ENCODE measurements at regions not wholly inside any gene's neighbourhood (a gene's known extent, or its start where the extent isn't known, plus 50 kb on each side); places are given as distances from the start of the nearest gene placed in this dataset.

DNA sequence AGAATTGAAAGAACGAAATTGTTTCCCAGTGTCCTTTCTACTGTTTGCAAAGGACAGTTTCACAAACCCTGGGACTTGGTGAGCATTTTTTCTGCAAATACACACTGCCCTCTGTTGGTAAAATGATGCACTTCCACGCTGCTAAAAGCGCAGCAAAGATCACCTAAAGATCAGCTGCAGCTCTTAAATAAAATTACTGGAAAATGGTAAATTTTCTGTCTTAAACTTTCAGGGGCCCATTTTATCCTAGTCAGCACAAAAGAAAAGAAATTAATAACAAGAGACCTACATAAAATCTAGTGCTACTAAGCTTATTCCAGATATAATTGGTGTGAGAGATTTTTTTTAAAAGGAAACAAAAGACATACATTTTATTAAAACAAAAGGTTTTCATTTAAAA, 566.0 kb downstream of the CAAP1 start:
- Histone ChIP-seq H3K9me3 (ENCODE audit: insufficient read depth in 2 of 2, low read depth in 1 of 2, low read length in 1 of 2) (no peaks in the 10 kb centered on the region), H3K9ac (replicated peaks in 1 of 4; ENCODE audit: extremely low read depth in 1 of 4, low read depth in 3 of 4, low read length in 3 of 4) (no peak overlapping the region), H3K18ac (ENCODE audit: extremely low read depth, low read length) (no peak overlapping the region), H3K14ac (ENCODE audit: insufficient read length) (no peak overlapping the region), H3K56ac (replicated peaks; ENCODE audit: insufficient read length, low read depth, low read length) (no peak overlapping the region), H3K23me2 (ENCODE audit: low read depth, low read length) (no peaks in the 10 kb centered on the region), H3K79me2 (ENCODE audit: control insufficient read depth in 1 of 2, insufficient read depth in 2 of 2, low read length in 2 of 2) (no peaks in the 10 kb centered on the region), H2BK5ac (ENCODE audit: low read depth, low read length) (no peak overlapping the region), H3K4me3 (ENCODE audit: extremely low read depth in 1 of 4, insufficient read depth in 2 of 4, low read depth in 3 of 4, low read length in 4 of 4) (no peak overlapping the region), H2BK120ac (replicated peaks; ENCODE audit: low read depth, low read length) (no peak overlapping the region), H2BK20ac (ENCODE audit: low read length) (no peak overlapping the region), H4K20me1 (replicated peaks in 1 of 2; ENCODE audit: control insufficient read depth in 1 of 2, insufficient read depth in 2 of 2, low read length in 2 of 2) (no peaks in the 10 kb centered on the region), H4K5ac (ENCODE audit: insufficient read length, low read depth, low read length) (no peak overlapping the region), H3K79me1 (ENCODE audit: low read depth, low read length) (no peaks in the 10 kb centered on the region), H2BK12ac (ENCODE audit: low read depth, low read length) (no peak overlapping the region), H4K91ac (replicated peaks; ENCODE audit: insufficient read length, low read length) (no peak overlapping the region), H2AFZ (ENCODE audit: low read length) (no peak overlapping the region), H3K27ac (ENCODE audit: low read depth, low read length) (no peak overlapping the region), H3K27me3 (replicated peaks in 1 of 4; ENCODE audit: control insufficient read depth in 3 of 4, extremely low read depth in 1 of 4, insufficient read depth in 3 of 4, low read length in 3 of 4) (no peaks in the 10 kb centered on the region), H3K36me3 (ENCODE audit: control insufficient read depth in 2 of 4, insufficient read depth in 4 of 4, low read length in 3 of 4) (no peaks in the 10 kb centered on the region), H2AK5ac (ENCODE audit: low read depth, low read length) (no peak overlapping the region), H4K8ac (ENCODE audit: extremely low read depth, insufficient read depth, low read length) (no peak overlapping the region), H3K4me1 (replicated peaks in 1 of 4; ENCODE audit: control insufficient read depth in 3 of 4, insufficient read depth in 4 of 4, low read length in 3 of 4) (no peaks in the 10 kb centered on the region), H3K4ac (replicated peaks; ENCODE audit: insufficient read length, low read depth, low read length) (no peak overlapping the region), H3K23ac (ENCODE audit: insufficient read length) (no peak overlapping the region), H3K4me2 (ENCODE audit: insufficient read depth in 1 of 2, low read depth in 2 of 2, low read length in 2 of 2) (no peak overlapping the region), H2BK15ac (ENCODE audit: low read length) (no peak overlapping the region)
- ChIA-PET CTCF (ENCODE audit: partially characterized antibody) (interaction anchor here (0.6 to 4.3 kb wide), 26 partner anchors 8 to 834 kb away, joined by 3 to 28 read pairs (median 3); no protein-coding TSS in a partner anchor), POLR2A (ENCODE audit: partially characterized antibody) (no interaction called here)
- 17% methylated on average over 3 of the region's 3 CpGs; no CpG with 5 or more reads in 1 of the 2 experiments for WGBS, 2 experiments (ENCODE audit: extremely low coverage in 1 of 2, insufficient coverage in 1 of 2, insufficient read length in 1 of 2, insufficient replicate concordance in 2 of 2, low coverage in 1 of 2, low lambda C conversion rate in 2 of 2, missing lambda C conversion rate in 1 of 2)
- DNase-seq (ENCODE audit: low read depth in 1 of 2, low spot score in 2 of 2) (peak; percentile 10 to 51), FAIRE-seq (peak; percentile 98)
- TF ChIP-seq, protein P1, sequence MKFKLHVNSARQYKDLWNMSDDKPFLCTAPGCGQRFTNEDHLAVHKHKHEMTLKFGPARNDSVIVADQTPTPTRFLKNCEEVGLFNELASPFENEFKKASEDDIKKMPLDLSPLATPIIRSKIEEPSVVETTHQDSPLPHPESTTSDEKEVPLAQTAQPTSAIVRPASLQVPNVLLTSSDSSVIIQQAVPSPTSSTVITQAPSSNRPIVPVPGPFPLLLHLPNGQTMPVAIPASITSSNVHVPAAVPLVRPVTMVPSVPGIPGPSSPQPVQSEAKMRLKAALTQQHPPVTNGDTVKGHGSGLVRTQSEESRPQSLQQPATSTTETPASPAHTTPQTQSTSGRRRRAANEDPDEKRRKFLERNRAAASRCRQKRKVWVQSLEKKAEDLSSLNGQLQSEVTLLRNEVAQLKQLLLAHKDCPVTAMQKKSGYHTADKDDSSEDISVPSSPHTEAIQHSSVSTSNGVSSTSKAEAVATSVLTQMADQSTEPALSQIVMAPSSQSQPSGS (IDR thresholded peaks at IDR 0.05; ENCODE audit: low read length) = no peak
- TF ChIP-seq SUZ12 (IDR thresholded peaks at IDR 0.05; ENCODE audit: low read length) (no peak), MAFK (IDR thresholded peaks at IDR 0.05; ENCODE audit: low read depth, low read length) (peak; percentile 24; the same call in 1 of the 2 replicates), CBX5 (IDR thresholded peaks at IDR 0.05; ENCODE audit: low read depth, low read length) (no peak), TBP (IDR thresholded peaks at IDR 0.05; ENCODE audit: low read depth, low read length) (no peak), CHD2 (IDR thresholded peaks at IDR 0.05; ENCODE audit: low read length) (no peak), KDM4A (IDR thresholded peaks at IDR 0.05; ENCODE audit: low read depth, low read length, severe bottlenecking) (no peak), PHF8 (conservative IDR thresholded peaks at IDR 0.05; ENCODE audit: low read depth, low read length) (no peak), TEAD4 (IDR thresholded peaks at IDR 0.05; ENCODE audit: low read depth, low read length) (no peak)
- TF ChIP-seq, protein P2, sequence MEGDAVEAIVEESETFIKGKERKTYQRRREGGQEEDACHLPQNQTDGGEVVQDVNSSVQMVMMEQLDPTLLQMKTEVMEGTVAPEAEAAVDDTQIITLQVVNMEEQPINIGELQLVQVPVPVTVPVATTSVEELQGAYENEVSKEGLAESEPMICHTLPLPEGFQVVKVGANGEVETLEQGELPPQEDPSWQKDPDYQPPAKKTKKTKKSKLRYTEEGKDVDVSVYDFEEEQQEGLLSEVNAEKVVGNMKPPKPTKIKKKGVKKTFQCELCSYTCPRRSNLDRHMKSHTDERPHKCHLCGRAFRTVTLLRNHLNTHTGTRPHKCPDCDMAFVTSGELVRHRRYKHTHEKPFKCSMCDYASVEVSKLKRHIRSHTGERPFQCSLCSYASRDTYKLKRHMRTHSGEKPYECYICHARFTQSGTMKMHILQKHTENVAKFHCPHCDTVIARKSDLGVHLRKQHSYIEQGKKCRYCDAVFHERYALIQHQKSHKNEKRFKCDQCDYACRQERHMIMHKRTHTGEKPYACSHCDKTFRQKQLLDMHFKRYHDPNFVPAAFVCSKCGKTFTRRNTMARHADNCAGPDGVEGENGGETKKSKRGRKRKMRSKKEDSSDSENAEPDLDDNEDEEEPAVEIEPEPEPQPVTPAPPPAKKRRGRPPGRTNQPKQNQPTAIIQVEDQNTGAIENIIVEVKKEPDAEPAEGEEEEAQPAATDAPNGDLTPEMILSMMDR (IDR thresholded peaks at IDR 0.05; ENCODE audit: control extremely low read depth in 1 of 3, insufficient read depth in 1 of 3, low read depth in 1 of 3, low read length in 3 of 3) = peak in 2 of 3 experiments; percentile 68 to 79; a peak in 3 of 4 replicates
